ENCODE measurements at regions not wholly inside any gene's neighbourhood (a gene's known extent, or its start where the extent isn't known, plus 50 kb on each side); places are given as distances from the start of the nearest gene placed in this dataset.

DNA sequence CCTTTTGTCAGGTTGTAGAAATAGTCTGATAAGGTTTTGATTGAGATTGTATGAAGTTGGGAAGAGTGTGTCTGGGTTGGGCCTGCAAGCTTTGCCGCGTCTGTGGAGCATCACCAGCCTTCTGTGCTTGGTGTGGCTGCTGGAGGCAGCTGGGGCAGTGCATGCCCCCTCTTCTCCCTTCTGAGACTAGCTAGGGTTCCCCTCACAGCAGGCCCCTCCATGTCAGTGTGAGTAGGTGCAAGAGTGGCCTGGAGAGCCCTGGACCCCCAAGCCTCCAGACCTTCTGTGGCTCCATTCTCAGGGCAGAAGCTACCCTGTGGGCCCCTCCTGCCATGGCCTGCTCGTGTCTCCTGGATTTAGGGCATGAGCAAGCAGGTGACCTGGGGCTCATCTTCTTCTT is 914.2 kb downstream of the TBC1D22A start:
- TF ChIP-seq CREB1 (CRISPR knock-in tag; IDR thresholded peaks at IDR 0.05; ENCODE audit: low read depth): no peak
- TF ChIP-seq, protein P1, sequence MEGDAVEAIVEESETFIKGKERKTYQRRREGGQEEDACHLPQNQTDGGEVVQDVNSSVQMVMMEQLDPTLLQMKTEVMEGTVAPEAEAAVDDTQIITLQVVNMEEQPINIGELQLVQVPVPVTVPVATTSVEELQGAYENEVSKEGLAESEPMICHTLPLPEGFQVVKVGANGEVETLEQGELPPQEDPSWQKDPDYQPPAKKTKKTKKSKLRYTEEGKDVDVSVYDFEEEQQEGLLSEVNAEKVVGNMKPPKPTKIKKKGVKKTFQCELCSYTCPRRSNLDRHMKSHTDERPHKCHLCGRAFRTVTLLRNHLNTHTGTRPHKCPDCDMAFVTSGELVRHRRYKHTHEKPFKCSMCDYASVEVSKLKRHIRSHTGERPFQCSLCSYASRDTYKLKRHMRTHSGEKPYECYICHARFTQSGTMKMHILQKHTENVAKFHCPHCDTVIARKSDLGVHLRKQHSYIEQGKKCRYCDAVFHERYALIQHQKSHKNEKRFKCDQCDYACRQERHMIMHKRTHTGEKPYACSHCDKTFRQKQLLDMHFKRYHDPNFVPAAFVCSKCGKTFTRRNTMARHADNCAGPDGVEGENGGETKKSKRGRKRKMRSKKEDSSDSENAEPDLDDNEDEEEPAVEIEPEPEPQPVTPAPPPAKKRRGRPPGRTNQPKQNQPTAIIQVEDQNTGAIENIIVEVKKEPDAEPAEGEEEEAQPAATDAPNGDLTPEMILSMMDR (conservative IDR thresholded peaks at IDR 0.05; ENCODE audit: low read depth in 2 of 2): no peak
- TF ChIP-seq EZH2 (IDR thresholded peaks at IDR 0.05; ENCODE audit: low read depth, unreplicated experiment): no peak
- TF ChIP-seq POLR2AphosphoS5 (IDR thresholded peaks at IDR 0.05; ENCODE audit: low read depth): no peak
- TF ChIP-seq, protein P2, sequence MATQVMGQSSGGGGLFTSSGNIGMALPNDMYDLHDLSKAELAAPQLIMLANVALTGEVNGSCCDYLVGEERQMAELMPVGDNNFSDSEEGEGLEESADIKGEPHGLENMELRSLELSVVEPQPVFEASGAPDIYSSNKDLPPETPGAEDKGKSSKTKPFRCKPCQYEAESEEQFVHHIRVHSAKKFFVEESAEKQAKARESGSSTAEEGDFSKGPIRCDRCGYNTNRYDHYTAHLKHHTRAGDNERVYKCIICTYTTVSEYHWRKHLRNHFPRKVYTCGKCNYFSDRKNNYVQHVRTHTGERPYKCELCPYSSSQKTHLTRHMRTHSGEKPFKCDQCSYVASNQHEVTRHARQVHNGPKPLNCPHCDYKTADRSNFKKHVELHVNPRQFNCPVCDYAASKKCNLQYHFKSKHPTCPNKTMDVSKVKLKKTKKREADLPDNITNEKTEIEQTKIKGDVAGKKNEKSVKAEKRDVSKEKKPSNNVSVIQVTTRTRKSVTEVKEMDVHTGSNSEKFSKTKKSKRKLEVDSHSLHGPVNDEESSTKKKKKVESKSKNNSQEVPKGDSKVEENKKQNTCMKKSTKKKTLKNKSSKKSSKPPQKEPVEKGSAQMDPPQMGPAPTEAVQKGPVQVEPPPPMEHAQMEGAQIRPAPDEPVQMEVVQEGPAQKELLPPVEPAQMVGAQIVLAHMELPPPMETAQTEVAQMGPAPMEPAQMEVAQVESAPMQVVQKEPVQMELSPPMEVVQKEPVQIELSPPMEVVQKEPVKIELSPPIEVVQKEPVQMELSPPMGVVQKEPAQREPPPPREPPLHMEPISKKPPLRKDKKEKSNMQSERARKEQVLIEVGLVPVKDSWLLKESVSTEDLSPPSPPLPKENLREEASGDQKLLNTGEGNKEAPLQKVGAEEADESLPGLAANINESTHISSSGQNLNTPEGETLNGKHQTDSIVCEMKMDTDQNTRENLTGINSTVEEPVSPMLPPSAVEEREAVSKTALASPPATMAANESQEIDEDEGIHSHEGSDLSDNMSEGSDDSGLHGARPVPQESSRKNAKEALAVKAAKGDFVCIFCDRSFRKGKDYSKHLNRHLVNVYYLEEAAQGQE (IDR thresholded peaks at IDR 0.05; ENCODE audit: unreplicated experiment): no peak
- TF ChIP-seq EZH2phosphoT487 (IDR thresholded peaks at IDR 0.05; ENCODE audit: unreplicated experiment): no peak
- TF ChIP-seq STAT1 (IDR thresholded peaks at IDR 0.05; ENCODE audit: unreplicated experiment): no peak
- TF ChIP-seq JUNB (IDR thresholded peaks at IDR 0.05; ENCODE audit: unreplicated experiment): no peak
- TF ChIP-seq ZNF114 (CRISPR knock-in tag; IDR thresholded peaks at IDR 0.05): no peak
- TF ChIP-seq ZNF331 (CRISPR knock-in tag; IDR thresholded peaks at IDR 0.05; ENCODE audit: low read depth): no peak
- TF ChIP-seq, protein P3, sequence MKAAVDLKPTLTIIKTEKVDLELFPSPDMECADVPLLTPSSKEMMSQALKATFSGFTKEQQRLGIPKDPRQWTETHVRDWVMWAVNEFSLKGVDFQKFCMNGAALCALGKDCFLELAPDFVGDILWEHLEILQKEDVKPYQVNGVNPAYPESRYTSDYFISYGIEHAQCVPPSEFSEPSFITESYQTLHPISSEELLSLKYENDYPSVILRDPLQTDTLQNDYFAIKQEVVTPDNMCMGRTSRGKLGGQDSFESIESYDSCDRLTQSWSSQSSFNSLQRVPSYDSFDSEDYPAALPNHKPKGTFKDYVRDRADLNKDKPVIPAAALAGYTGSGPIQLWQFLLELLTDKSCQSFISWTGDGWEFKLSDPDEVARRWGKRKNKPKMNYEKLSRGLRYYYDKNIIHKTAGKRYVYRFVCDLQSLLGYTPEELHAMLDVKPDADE (IDR thresholded peaks at IDR 0.05): no peak

All from GM23338 (cell line).